ENCODE measurements at regions not wholly inside any gene's neighbourhood (a gene's known extent, or its start where the extent isn't known, plus 50 kb on each side); places are given as distances from the start of the nearest gene placed in this dataset.

- CTCF ChIA-PET: interaction anchor here (0.8 to 2.1 kb wide), 2 partner anchors 9 to 137 kb away, joined by 3 to 11 read pairs; no protein-coding TSS in a partner anchor
- no peak for TF ChIP-seq CTCF (IDR thresholded peaks at IDR 0.05; ENCODE audit: control extremely low read depth, extremely low read depth, low read depth, missing control alignments)
- POLR2A ChIA-PET: no interaction called here
- DNase-seq (ENCODE audit: extremely low spot score): no peak
Measured at GRCh38 chr1:110756506-110756905, 81.8 kb upstream of the KCNA3 start.

GRCh38 chr1:110752941-110753725 lies 78.4 kb upstream of the KCNA3 start:
- CTCF ChIA-PET: interaction anchor here (0.9 to 1.8 kb wide), 3 partner anchors 12 to 77 kb away, joined by 3 to 7 read pairs (median 3); no protein-coding TSS in a partner anchor
- POLR2A ChIA-PET: no interaction called here
- TF ChIP-seq CTCF (IDR thresholded peaks at IDR 0.05; ENCODE audit: control extremely low read depth, extremely low read depth, low read depth, missing control alignments): no peak
- no peak for DNase-seq (ENCODE audit: extremely low spot score)

- DNase-seq (ENCODE audit: extremely low spot score): no peak
- ChIA-PET POLR2A (no interaction called here), CTCF (interaction anchor here (0.9 to 2.0 kb wide), 3 partner anchors 14 to 121 kb away, joined by 4 to 13 read pairs (median 4); no protein-coding TSS in a partner anchor)
- no peak for TF ChIP-seq CTCF (IDR thresholded peaks at IDR 0.05; ENCODE audit: control extremely low read depth, extremely low read depth, low read depth, missing control alignments)
Measured at GRCh38 chr1:110750562-110750961, 75.8 kb upstream of the KCNA3 start.

GRCh38 chr1:110749960-110750359 lies 75.2 kb upstream of the KCNA3 start:
- ChIA-PET POLR2A (no interaction called here), CTCF (interaction anchor here (0.9 to 2.0 kb wide), 4 partner anchors 10 to 120 kb away, joined by 3 to 13 read pairs (median 4); no protein-coding TSS in a partner anchor)
- TF ChIP-seq CTCF (IDR thresholded peaks at IDR 0.05; ENCODE audit: control extremely low read depth, extremely low read depth, low read depth, missing control alignments): no peak
- no peak for DNase-seq (ENCODE audit: extremely low spot score)

- no peak for TF ChIP-seq CTCF (IDR thresholded peaks at IDR 0.05; ENCODE audit: control extremely low read depth, extremely low read depth, low read depth, missing control alignments)
- POLR2A ChIA-PET: no interaction called here
- DNase-seq (ENCODE audit: extremely low spot score): peak; percentile 34
- CTCF ChIA-PET: interaction anchor here (0.8 kb wide), 1 partner anchor 19 kb away, joined by 3 read pairs; no protein-coding TSS in a partner anchor
Measured at GRCh38 chr1:110746644-110747259, 72.0 kb upstream of the KCNA3 start.

GRCh38 chr1:110743397-110743796 lies 68.7 kb upstream of the KCNA3 start:
- ChIA-PET POLR2A (no interaction called here), CTCF (interaction anchor here (0.7 to 1.6 kb wide), 3 partner anchors 22 to 124 kb away, joined by 3 to 6 read pairs (median 3); no protein-coding TSS in a partner anchor)
- TF ChIP-seq CTCF (IDR thresholded peaks at IDR 0.05; ENCODE audit: control extremely low read depth, extremely low read depth, low read depth, missing control alignments): no peak
- DNase-seq (ENCODE audit: extremely low spot score): no peak

All from GM10248 (cell line).